IPS-18a (cell line): ENCODE measurements at regions not wholly inside any gene's neighbourhood (a gene's known extent, or its start where the extent isn't known, plus 50 kb on each side); places are given as distances from the start of the nearest gene placed in this dataset.

Experiments used
- H3K27ac ChIP-seq: one replicate; pipeline ENCODE4 v1.5.1; 2013; ENCODE audit warnings: low read length
- H3K27me3 ChIP-seq: one replicate; pipeline ENCODE4 v1.6.1; 2013; ENCODE audit warnings: mild to moderate bottlenecking, low read length; ENCODE audit not compliant: control insufficient read depth, insufficient read depth
- H3K36me3 ChIP-seq: one replicate; pipeline ENCODE4 v1.6.1; 2013; ENCODE audit warnings: low read depth, low read length; ENCODE audit not compliant: control insufficient read depth
- H3K4me1 ChIP-seq: one replicate; pipeline ENCODE4 v1.6.1; 2013; ENCODE audit warnings: low read depth, low read length; ENCODE audit not compliant: control insufficient read depth
- H3K4me3 ChIP-seq: one replicate; pipeline ENCODE4 v1.5.1; 2013; ENCODE audit warnings: low read length
- H3K9ac ChIP-seq: one replicate; pipeline ENCODE4 v1.6.1; 2013; ENCODE audit warnings: mild to moderate bottlenecking, low read length, moderate library complexity
- H3K9me3 ChIP-seq: one replicate; pipeline ENCODE4 v1.6.1; 2013; ENCODE audit warnings: low read depth, low read length; ENCODE audit not compliant: control insufficient read depth

DNA sequence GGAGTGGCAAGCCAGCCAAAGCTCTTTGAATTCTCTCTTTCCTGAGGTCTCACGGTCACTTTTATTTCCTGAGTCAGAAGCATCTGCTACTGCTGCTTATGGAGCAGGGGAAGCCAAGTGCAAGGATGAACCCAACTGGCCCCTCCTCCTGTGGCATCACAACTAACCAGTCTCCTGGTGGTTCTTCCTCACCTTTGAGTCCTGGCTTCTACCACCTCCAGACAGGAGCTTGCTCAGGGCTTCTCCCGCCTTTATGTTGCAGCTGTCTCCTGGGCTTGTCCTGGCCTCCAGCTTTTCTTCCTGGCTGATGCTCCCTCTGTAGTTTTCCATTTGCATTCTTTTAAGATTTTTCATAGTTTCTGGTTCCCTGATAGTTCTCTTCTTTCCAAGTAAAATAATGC, 349.7 kb upstream of the NRP1 start:
- Histone ChIP-seq H3K36me3 (no peaks in the 10 kb centered on the region), H3K9ac (no peak overlapping the region), H3K27me3 (no peaks in the 10 kb centered on the region), H3K4me3 (no peak overlapping the region), H3K4me1 (no peaks in the 10 kb centered on the region), H3K27ac (no peak overlapping the region), H3K9me3 (peaks cover 8% of the 10 kb centered on the region)

DNA sequence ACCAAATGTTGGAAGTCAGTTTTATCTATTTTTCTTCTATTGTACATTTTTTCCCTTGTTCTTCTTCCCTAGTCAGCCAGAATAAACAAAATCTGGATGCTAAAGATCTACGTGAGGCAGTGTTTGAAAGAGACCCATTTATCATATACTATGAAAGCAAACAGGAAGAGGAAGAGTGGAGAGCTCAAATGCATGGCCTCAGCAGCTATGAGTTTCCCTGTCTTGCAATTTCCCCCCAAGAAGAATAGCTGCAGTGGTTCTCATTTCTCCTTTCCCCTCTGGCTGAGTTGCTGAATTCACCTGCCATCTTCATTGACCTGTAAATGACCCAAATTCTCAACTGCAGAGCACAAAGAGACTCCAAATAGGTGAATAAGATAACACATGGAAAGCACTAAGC, 347.1 kb upstream of the NRP1 start:
- H3K36me3 ChIP-seq, result no peaks in the 10 kb centered on the region
- no peaks in the 10 kb centered on the region for H3K27me3 ChIP-seq
- H3K4me1 ChIP-seq, result no peaks in the 10 kb centered on the region
- no peak overlapping the region for H3K4me3 ChIP-seq
- H3K9ac ChIP-seq, result no peak overlapping the region
- peaks cover 5% of the 10 kb centered on the region for H3K9me3 ChIP-seq
- no peak overlapping the region for H3K27ac ChIP-seq

DNA sequence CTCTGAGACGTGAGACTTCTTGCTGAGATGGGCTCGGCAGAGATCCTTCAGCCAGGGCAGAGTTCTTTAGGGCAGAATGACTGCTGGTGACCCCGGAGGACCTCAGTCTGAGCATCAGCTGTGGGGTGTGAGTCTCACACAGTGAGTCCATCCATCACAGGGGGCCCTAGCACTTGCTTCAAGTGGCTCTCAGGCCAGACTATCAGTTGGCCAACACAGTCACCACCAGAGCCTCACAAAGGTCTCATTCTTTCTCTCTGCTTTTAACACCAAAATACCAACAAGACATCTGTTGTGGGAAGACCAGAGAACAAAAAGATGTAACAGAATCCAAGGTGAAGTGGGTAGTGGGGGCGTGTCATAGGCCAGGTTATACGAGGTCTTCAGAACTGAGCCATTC, 345.6 kb upstream of the NRP1 start:
- Histone ChIP-seq H3K36me3 (no peaks in the 10 kb centered on the region), H3K9ac (no peak overlapping the region), H3K27ac (no peak overlapping the region), H3K27me3 (no peaks in the 10 kb centered on the region), H3K4me3 (no peak overlapping the region), H3K9me3 (peaks cover 5% of the 10 kb centered on the region), H3K4me1 (no peaks in the 10 kb centered on the region)

DNA sequence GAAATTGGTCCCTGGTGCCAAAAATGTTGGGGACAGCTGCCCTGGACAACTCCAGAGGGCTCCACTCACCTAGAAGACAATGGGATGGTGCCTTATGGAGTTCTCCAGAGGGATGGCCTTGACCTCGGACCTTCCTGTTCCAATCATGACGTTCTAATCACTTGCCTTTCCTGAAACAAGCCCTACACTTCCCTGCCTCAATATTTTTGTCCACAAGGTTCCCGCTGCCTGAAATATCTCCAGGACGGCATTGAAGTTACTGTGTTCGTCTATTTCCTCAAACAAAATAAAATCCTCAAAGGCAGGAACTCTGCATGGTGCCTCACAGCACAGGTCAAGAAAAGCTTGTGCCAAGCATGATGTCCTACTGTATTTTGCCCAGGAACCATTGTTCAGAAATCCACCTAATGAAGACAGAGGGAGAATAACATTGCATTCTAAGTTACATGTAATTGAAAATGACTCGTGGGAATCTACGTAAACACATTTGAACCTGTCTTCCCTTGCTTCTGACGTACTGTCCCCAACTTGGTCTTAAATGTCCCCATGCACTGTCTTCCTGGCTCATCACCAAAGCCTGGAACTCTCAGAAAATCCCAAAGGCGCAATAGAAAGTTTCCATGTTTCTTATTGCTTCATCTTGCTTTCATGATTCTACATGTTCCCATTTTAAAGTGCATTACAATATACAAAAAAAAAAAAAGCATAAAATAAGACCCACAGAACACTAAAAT, 342.3 kb upstream of the NRP1 start:
- Histone ChIP-seq H3K27me3 (no peaks in the 10 kb centered on the region), H3K27ac (no peak overlapping the region), H3K4me3 (no peak overlapping the region), H3K9ac (no peak overlapping the region), H3K9me3 (no peaks in the 10 kb centered on the region), H3K4me1 (no peaks in the 10 kb centered on the region), H3K36me3 (no peaks in the 10 kb centered on the region)

DNA sequence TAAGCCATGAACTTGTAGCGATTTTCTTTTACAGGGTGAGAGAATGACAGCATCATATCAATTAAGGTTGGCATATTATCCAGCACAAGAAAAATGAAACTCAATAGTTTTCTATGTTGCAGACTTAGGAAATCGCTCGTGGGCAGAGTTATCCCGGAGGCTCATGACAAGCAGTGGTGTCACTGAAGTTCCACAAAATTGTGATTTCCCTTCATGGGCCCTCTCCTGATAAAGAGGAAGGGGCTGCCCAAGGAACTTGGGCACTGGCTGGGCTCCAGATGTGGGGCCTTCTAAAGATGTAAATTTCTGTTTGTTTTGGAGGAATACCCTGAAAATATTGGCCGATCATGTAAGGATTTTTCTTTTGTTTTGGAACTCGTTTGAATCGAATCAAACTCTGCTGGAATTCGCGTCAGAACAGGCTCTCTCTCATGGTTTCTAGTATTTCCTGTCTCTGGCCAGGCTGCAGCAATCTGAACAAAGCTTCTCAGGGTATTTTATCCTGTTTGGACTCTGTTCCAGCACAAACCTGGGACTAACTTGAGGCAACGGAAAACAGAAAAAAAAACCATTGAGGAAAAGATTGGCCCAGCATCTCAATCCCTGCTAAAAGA, 340.6 kb upstream of the NRP1 start:
- Histone ChIP-seq H3K27ac (no peak overlapping the region), H3K36me3 (no peaks in the 10 kb centered on the region), H3K4me1 (no peaks in the 10 kb centered on the region)

DNA sequence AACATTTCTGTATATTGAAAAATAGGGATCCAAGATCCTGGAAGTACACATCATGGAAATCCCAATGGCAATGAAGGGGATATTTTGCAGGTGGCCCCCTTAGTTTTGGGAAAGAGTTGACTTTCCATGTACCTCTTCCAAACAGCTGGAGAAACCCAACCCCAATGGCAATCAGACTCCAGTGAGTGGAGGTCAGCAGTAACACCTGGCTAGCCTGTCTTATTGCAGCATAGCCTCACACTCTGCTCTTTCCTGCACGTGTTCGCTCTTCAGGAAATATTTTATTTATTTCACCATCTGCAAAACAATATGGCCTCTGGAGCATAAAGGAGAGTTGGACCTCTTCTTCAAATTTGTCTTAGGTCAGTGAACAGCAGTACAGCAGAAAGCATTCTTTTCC, 340.0 kb upstream of the NRP1 start:
- Histone ChIP-seq H3K9me3 (no peaks in the 10 kb centered on the region), H3K4me3 (no peak overlapping the region), H3K9ac (no peak overlapping the region), H3K27ac (no peak overlapping the region), H3K36me3 (no peaks in the 10 kb centered on the region), H3K27me3 (no peaks in the 10 kb centered on the region), H3K4me1 (no peaks in the 10 kb centered on the region)

More for the DNA sequence above, 340.6 kb upstream of the NRP1 start:
- Histone ChIP-seq H3K9ac (no peak overlapping the region), H3K9me3 (no peaks in the 10 kb centered on the region), H3K27me3 (no peaks in the 10 kb centered on the region), H3K4me3 (no peak overlapping the region)

DNA sequence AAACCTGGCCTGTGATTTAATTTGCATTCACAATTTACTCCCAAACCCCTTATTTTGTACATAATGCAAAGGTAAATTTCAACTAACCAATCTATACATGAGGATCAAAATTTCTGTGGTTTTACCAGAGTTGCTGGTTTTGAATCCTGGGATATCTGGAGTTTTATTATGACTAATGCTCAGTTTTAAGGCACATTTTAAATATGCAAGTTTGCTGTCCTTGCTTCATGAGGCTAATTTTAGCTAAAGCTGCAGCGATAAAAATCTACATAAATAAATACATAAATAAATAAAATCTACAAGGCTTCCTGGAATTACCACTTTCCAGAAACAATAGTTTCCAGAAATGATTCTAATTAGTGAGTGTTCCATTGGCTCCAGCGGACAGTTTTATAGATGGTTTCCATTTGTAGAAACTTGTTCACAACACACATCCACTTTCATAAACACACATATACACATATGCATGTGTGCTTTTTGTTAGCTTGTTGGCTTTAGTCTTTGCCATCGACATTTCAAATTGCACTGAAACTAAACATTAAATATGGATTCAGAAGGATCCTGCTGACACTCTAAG, 339.5 kb upstream of the NRP1 start:
- H3K9me3 ChIP-seq, result no peaks in the 10 kb centered on the region
- H3K4me3 ChIP-seq, result no peak overlapping the region
- no peaks in the 10 kb centered on the region for H3K36me3 ChIP-seq
- no peaks in the 10 kb centered on the region for H3K27me3 ChIP-seq
- H3K27ac ChIP-seq, result no peak overlapping the region
- H3K4me1 ChIP-seq, result no peaks in the 10 kb centered on the region
- H3K9ac ChIP-seq, result no peak overlapping the region

DNA sequence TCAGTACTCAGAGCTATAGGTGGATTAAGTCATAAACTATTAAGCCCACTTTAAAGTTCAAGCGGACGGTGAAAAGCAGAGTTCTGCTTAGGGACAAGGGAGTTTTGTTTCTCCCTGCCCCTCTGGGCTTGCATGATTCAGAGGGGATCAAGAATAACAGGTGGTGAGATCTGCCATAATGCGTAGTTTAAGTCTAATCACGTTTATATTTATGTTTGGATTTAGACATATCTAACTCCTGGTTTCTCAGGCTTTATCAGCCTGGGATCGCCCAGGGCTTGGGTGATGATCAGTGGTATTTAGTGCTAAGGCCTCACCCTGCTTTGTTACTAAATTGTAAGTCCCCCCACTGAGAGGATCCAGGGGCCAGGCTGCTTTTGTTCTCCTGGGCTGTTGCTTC, 335.4 kb upstream of the NRP1 start:
- no peaks in the 10 kb centered on the region for H3K4me1 ChIP-seq
- no peaks in the 10 kb centered on the region for H3K36me3 ChIP-seq
- no peak overlapping the region for H3K27ac ChIP-seq
- H3K27me3 ChIP-seq, result no peaks in the 10 kb centered on the region
- no peak overlapping the region for H3K9ac ChIP-seq
- H3K9me3 ChIP-seq, result no peaks in the 10 kb centered on the region
- no peak overlapping the region for H3K4me3 ChIP-seq

DNA sequence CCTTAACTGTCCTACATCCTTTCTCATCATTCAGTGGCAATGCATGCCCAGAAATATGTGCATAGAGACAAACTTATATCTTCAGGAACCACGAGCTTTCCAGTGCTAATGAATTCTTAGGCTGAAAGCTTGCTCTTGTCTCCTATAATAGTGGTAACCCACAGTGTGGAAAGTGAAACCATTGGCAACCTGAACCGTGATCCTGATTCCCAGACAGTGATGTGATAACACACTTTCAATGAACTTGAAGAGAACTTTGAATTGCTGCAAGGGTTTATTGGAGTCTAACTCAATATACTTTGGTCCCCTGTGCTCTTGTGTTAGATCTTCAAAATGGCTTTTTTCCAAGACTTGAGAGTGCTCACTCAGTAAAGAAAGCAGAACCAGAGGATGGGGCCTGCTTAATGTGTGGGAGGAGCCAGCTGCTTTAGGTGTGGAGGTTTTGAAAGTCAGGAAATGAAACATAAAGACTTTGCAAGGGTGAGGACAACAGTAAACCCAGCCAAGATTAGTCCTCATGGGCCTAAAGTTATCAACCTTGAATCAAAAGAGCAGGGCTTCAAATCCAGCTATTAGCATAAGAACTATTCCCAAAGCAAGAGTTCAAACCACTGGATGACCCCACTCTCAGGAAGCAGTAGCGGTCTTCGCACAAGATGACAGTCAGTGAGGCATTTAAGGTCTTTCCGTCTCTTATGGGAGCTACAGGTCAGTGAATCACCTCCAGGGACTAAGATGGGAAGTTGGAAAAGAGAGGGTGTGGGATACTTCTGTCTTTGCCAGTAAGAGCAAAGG, 332.4 kb upstream of the NRP1 start:
- no peak overlapping the region for H3K4me3 ChIP-seq
- no peaks in the 10 kb centered on the region for H3K4me1 ChIP-seq
- H3K9ac ChIP-seq, result no peak overlapping the region

DNA sequence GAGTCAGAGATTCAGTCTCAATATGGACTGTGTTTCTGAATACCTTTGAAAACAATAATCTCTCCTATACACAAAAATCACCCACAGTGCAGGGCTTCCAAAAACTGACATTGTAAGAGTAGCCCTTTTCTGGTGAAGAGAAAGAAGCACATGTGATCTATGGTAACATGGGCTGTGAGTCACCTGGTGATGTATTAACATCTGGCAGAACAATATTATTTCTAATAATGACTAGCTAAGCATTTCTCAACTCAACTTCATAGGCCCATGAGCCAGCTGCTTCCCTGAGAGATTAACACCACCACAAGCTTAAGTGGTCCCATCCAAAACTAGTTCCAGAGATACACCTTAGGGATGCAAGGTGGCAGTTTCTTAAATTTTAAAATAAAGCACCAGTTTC, 331.0 kb upstream of the NRP1 start:
- no peak overlapping the region for H3K4me3 ChIP-seq

More for the DNA sequence above, 332.4 kb upstream of the NRP1 start:
- H3K27ac ChIP-seq, result no peak overlapping the region
- no peaks in the 10 kb centered on the region for H3K36me3 ChIP-seq
- H3K9me3 ChIP-seq, result no peaks in the 10 kb centered on the region
- H3K27me3 ChIP-seq, result no peaks in the 10 kb centered on the region

DNA sequence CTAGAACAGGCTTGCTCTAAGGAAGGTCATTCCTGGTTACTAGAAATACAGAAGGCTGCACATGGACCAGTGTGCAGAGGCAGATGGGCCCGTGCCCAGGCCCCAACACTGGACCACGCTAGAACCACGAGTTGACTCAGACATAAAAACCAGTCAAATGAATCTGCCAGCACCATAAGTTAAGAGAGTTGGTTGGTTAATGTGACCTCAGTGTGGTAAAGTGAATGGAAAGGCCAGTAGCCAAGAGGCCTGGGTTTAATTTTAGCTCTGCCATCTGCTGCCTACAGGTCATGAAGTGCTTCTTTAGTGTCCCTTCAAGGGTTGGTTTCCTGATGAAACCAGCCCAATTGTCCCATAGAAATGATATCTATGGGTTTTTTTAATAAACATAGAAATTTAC, 329.6 kb upstream of the NRP1 start:
- Histone ChIP-seq H3K4me3 (no peak overlapping the region), H3K9me3 (no peaks in the 10 kb centered on the region), H3K9ac (no peak overlapping the region), H3K36me3 (no peaks in the 10 kb centered on the region), H3K27me3 (no peaks in the 10 kb centered on the region), H3K4me1 (peaks cover 12% of the 10 kb centered on the region), H3K27ac (no peak overlapping the region)

More for the DNA sequence above, 331.0 kb upstream of the NRP1 start:
- Histone ChIP-seq H3K36me3 (no peaks in the 10 kb centered on the region), H3K9me3 (no peaks in the 10 kb centered on the region), H3K27me3 (no peaks in the 10 kb centered on the region), H3K4me1 (no peaks in the 10 kb centered on the region), H3K27ac (no peak overlapping the region), H3K9ac (no peak overlapping the region)
